GM12891 (cell line): ENCODE measurements at regions not wholly inside any gene's neighbourhood (a gene's known extent, or its start where the extent isn't known, plus 50 kb on each side); places are given as distances from the start of the nearest gene placed in this dataset.

Source experiments
- POLR2A ChIP-seq: IDR thresholded peaks from 2 replicates; pipeline ENCODE4 v1.6.1; 2011; ENCODE audit warnings: low read depth, low read length, control low read depth
- POLR2AphosphoS5 ChIP-seq: IDR thresholded peaks from 2 replicates; pipeline ENCODE4 v1.6.1; 2011; ENCODE audit warnings: low read depth, low read length, control low read depth
- TAF1 ChIP-seq: IDR thresholded peaks from 2 replicates; pipeline ENCODE4 v1.6.1; 2011; ENCODE audit warnings: low read depth, low read length, control low read depth

DNA sequence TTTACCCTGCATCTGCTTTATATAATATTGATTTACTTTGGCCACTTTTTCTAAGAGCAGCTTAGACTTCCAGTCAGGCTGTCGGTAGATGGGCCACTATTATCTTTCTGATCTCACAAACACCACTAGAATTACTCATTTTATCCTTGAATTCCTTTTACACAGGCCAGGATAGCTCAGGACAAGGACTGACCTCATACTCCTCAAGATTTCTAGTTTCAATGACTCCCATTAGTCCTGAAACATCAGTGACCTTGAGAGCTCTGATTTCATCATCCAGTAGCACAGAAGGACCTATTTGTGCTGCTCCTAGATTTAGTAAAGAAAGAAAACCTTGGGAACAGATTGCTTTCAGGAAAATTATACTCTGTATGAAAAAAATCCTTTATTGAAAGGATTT is 727.9 kb upstream of the PTPRD start:
- TF ChIP-seq POLR2A (no peak), POLR2AphosphoS5 (no peak), TAF1 (no peak)
